NCI-H2227 (cell line): ENCODE measurements at regions not wholly inside any gene's neighbourhood (a gene's known extent, or its start where the extent isn't known, plus 50 kb on each side); places are given as distances from the start of the nearest gene placed in this dataset.
"Not testable (repeated sequence)": the region's sequence is repeated elsewhere in the genome, so short reads cannot be mapped to it uniquely, and the experiment has no call there.

ENCODE experiments used
- DNase-seq: peaks from one replicate; lab custom pipeline; 2025; ENCODE audit not compliant: unreplicated experiment; lab: John Stamatoyannopoulos, UW

DNA sequence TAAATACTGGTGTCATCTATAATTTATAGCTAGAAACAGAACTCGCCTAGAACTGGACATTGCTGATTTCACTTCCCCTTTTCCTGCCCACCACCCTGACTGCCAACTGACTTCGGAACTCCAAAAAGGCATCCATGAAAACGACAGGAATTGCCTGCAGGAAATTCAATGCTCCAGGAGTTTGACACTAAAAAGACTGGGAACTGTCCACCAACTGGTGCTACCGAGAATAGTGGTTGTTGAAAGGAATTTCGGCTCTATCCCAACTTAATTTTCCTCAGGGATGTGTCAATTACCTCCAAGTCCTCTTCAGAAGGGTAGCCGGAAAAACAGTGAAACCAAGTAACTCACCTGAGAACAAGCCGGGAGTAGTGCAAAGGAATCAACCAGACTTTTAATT, 440.0 kb downstream of the PRELID2 start:
- DNase-seq, result not testable (repeated sequence)

GRCh38 chr5:145393426-145393825, 441.7 kb downstream of the PRELID2 start:
- DNase-seq, result no peak

GRCh38 chr5:145389047-145389446, 446.1 kb downstream of the PRELID2 start:
- DNase-seq, result no peak

GRCh38 chr5:145385276-145385675, 449.9 kb downstream of the PRELID2 start:
- no peak for DNase-seq

DNA sequence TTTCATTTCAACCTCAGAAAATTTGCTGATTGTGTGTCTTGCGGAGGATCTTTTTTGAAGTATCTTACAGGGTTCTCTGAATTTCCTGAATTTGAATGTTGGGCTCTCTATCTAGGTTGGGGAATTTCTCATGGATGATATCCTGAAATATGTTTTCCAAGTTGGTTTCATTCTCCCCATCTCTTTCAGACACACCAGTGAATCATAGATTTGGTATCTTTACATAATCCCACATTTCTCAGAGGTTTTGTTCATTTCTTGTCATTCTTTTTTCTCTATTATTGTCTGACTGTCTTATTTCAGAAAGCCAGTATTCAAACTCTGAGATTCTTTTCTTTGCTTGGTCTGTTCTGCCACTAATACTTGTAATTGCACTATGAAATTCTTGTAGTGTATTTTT, 456.9 kb downstream of the PRELID2 start:
- no peak for DNase-seq

DNA sequence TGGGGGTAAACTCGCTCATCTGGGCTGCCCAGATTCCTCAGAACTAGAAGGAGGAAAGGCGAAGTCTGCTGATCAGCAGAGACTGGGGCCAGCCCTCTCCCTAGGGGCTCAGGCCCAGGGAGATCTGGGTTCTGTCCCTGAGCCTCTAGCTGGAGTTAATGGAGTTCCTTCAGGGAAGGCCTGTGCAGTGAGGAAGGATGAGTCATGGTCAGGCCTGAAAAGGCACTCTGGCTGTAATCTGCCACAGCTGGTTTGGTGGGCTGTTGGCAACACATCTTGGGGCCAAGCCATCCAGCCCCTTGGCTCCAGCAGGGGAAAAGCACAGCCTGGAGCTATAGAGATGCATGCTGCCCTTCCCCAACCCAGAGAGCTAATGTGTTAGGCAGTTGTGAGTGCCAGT, 459.6 kb downstream of the PRELID2 start:
- no peak for DNase-seq

DNA sequence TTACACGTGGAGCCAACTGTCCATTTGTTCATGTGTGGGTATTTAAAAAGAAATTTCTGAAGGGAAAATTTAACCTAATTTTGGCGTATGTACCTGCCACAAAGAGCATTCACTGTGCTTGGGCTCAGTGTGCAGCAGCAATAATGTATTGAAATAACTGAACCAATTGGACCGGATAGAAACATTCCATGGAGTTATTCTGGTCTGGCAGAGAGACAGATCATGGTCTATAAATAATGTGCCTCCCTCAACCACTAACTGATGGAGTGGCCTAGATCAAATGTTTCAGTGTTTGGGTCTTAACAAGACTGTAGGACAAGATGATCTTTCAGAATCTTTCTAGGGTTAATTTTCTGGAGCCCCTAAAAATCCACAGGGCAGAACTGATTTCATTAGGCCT, 469.7 kb downstream of the PRELID2 start:
- no peak for DNase-seq

- DNase-seq, result no peak
Measured at GRCh38 chr5:145362266-145362665, 472.9 kb downstream of the PRELID2 start.

GRCh38 chr5:145360936-145361335, 474.2 kb downstream of the PRELID2 start:
- no peak for DNase-seq

- DNase-seq, result no peak
Measured at GRCh38 chr5:145350513-145350912, 484.6 kb downstream of the PRELID2 start.

- peak; percentile 15 for DNase-seq
Measured at GRCh38 chr5:145347026-145347616, 488.0 kb downstream of the PRELID2 start.

- DNase-seq, result no peak
Measured at GRCh38 chr5:145345511-145346287, 489.4 kb downstream of the PRELID2 start.

GRCh38 chr5:145341842-145342241, 493.3 kb downstream of the PRELID2 start:
- DNase-seq, result no peak

DNA sequence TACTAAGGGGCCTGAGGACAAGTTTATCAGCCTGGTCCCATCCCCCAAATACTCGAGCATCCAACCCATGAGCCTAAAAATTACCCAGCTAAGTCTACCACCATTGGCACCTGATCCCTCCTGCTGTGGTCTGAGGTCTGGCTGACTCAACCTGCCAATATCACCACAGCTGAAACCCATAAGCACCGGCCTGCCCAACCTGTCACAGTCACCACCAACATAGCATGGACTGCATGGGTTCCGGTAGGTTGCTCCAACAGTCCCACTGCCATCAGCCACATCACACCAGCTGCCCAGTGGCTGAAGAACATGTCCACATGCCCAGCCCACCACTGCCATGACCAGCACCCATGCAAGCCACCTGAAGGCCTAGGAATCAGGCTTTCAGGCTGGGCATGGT, 495.0 kb downstream of the PRELID2 start:
- DNase-seq, result no peak

- DNase-seq, result no peak
Measured at GRCh38 chr5:145324767-145325479, 510.2 kb downstream of the PRELID2 start.

DNA sequence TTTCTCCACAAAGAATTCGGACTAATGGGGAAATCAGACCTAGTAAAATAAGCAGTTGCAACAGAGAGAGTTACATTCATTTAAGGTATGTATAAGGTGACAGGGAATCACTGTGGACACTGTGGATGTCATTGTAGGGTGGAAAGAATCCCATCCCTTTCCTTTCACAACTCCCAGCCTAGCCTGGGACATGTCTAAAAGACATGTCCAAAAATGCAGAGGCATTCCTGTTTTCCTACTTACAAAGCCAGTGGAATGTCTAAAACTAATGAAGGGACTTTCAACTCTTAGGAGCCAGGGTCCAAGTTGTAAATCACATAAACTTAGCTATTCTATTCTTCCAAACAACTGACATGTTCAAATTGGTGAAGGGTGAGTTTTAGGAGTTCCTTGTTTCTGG, 511.0 kb downstream of the PRELID2 start:
- no peak for DNase-seq

DNA sequence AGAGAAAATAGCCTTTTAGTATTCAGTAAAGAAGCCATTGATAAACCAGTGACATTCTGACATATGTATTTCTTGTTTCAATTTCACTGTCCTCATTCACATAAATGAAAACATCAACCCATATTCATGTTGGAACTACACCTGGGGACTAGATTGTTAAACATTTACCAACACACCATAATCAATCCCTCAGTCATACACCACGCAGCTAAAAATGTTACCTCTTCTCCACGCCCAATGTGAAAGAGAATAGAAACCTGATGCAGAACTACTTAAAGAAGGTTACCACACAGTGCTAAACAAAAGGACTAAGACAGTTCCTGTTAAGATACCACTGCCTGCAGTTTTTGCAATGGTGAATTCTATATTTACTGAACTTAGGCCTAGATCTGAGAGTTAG, 518.9 kb downstream of the PRELID2 start:
- no peak for DNase-seq

DNA sequence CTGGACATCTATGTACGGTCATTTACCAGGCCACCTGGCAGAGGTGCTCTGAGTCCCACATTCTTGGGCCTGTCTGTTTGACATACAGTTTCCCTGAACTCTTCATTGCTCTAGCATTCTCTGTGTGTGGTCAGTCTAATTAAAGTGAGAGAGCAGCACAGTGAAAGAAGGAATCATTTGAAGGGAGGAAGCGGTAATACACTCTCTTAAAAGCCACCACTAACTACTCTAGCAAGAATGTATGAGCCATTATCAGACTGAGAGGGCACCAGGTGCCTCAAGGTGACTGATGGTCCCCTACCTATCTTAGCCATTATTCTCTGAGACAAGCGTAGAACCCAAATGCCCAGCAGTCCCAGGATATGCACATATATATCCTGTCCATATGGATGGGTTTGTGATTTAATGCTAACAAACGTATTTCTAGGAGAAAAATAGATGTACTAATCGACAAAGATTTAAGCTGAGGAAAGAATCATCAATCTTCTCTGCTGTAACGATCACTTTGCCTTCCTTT, 527.2 kb downstream of the PRELID2 start:
- no peak for DNase-seq

DNA sequence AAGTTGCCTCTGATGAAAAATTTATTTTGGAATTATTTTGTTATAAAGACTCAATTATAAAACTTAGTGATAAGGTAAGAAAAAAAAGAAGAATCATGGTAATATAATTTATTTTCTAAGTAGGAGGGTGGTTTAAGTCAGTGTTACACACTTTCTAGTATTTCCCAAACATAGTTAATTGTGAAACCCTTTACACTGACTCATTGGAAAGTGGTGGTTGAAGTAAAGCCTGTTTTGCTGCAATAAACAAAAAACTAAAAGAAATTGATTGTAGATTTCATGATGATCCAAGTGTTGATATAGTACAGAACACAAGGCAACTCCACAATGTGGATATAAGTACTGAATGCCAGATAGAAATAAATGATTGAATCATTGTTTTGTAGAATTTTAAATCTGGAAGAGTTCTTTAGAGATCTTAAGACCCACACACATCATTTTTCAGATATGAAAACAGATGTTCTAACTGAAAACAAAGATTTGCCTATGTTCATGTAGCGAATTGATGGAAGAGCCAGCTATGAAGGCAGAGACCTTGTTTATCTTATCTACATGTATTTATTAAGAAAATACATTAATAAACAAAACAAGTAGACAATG, 539.8 kb downstream of the PRELID2 start:
- no peak for DNase-seq

GRCh38 chr5:145294331-145294730, 540.8 kb downstream of the PRELID2 start:
- DNase-seq, result no peak

GRCh38 chr5:145293716-145294115, 541.4 kb downstream of the PRELID2 start:
- no peak for DNase-seq

DNA sequence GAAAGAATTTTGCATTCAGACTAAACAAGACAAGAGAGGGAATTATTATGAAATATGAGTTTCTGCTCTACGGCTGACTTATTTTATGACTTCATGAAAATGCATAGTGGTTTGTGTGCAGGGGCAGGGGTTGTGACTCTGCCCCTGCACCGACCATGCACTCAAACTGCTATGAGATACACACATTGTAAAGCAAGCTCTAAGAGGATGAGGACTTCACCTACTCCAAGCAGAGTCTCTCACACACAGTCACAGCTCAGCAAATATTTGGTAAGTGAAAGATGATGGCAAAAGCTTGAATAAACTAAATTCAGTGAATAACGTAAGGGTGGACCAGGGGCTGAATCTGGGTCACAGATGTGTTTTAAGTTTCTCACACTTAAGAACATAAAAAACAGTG, 542.9 kb downstream of the PRELID2 start:
- no peak for DNase-seq
